H9 (cell line): ENCODE measurements at regions not wholly inside any gene's neighbourhood (a gene's known extent, or its start where the extent isn't known, plus 50 kb on each side); places are given as distances from the start of the nearest gene placed in this dataset.

Source experiments
- DNase-seq: peaks from one replicate; pipeline ENCODE4 v3.0.0-alpha.2; 2017
- H2AFZ ChIP-seq: one replicate; pipeline ENCODE4 v1.6.1; 2013; ENCODE audit warnings: mild to moderate bottlenecking, low read length, control low read depth, moderate library complexity
- H2AK5ac ChIP-seq: 2 replicates; pipeline ENCODE4 v1.6.1; 2013; ENCODE audit warnings: low read length, control low read depth, mixed read lengths; ENCODE audit not compliant: insufficient read length
- H2BK120ac ChIP-seq: one replicate; pipeline ENCODE4 v1.6.1; 2013; ENCODE audit warnings: low read depth, mild to moderate bottlenecking, low read length, control low read depth, inconsistent platforms; ENCODE audit not compliant: poor library complexity, severe bottlenecking
- H2BK12ac ChIP-seq: 2 replicates; pipeline ENCODE4 v1.6.1; 2013; ENCODE audit warnings: low read length, control low read depth, mixed read lengths, low read depth; ENCODE audit not compliant: insufficient read length
- H2BK15ac ChIP-seq: 2 replicates; pipeline ENCODE4 v1.6.1; 2013; ENCODE audit warnings: low read depth, low read length, control low read depth
- H2BK20ac ChIP-seq: one replicate; pipeline ENCODE4 v1.6.1; 2013; ENCODE audit warnings: low read depth, mild to moderate bottlenecking, low read length, control low read depth, inconsistent platforms; ENCODE audit not compliant: poor library complexity, severe bottlenecking
- H2BK5ac ChIP-seq: 2 replicates; pipeline ENCODE4 v1.6.1; 2013; ENCODE audit warnings: low read length, control low read depth, mixed read lengths; ENCODE audit not compliant: insufficient read length
- H3K14ac ChIP-seq: 2 replicates; pipeline ENCODE4 v1.6.1; 2013; ENCODE audit warnings: low read length, control low read depth; ENCODE audit not compliant: insufficient read depth
- H3K18ac ChIP-seq: 2 replicates; pipeline ENCODE4 v1.6.1; 2013; ENCODE audit warnings: low read depth, mild to moderate bottlenecking, mixed read lengths, low read length, control low read depth; ENCODE audit not compliant: insufficient read length
- H3K23ac ChIP-seq: 2 replicates; pipeline ENCODE4 v1.6.1; 2013; ENCODE audit warnings: low read length, control low read depth, mixed read lengths, low read depth; ENCODE audit not compliant: insufficient read length
- H3K23me2 ChIP-seq: 2 replicates; pipeline ENCODE4 v1.6.1; 2013; ENCODE audit warnings: low read depth, mild to moderate bottlenecking, mixed read lengths, low read length, control low read depth; ENCODE audit not compliant: insufficient read length, poor library complexity, severe bottlenecking
- H3K27ac ChIP-seq: 2 replicates; pipeline ENCODE4 v1.5.1; 2013; ENCODE audit warnings: low read length, control low read depth, mixed read lengths, low read depth; ENCODE audit not compliant: insufficient read length
- H3K27me3 ChIP-seq: 2 replicates; pipeline ENCODE4 v1.6.1; 2013; ENCODE audit warnings: low read length, control low read depth, inconsistent platforms; ENCODE audit not compliant: insufficient read depth
- H3K4ac ChIP-seq: 2 replicates; pipeline ENCODE4 v1.6.1; 2013; ENCODE audit warnings: low read depth, mild to moderate bottlenecking, control low read depth, inconsistent platforms, low read length, moderate library complexity
- H3K4me1 ChIP-seq: 2 replicates; pipeline ENCODE4 v1.6.1; 2013; ENCODE audit warnings: low read length, control low read depth, inconsistent platforms; ENCODE audit not compliant: insufficient read depth
- H3K4me2 ChIP-seq: 2 replicates; pipeline ENCODE4 v1.6.1; 2013; ENCODE audit warnings: low read length, control low read depth, mixed read lengths; ENCODE audit not compliant: insufficient read length, insufficient read depth
- H3K56ac ChIP-seq: 2 replicates; pipeline ENCODE4 v1.6.1; 2013; ENCODE audit warnings: low read depth, mild to moderate bottlenecking, mixed read lengths, low read length, control low read depth; ENCODE audit not compliant: insufficient read length
- H3K79me1 ChIP-seq: 2 replicates; pipeline ENCODE4 v1.6.1; 2013; ENCODE audit warnings: low read depth, mild to moderate bottlenecking, moderate library complexity, low read length, control low read depth, inconsistent platforms; ENCODE audit not compliant: insufficient read depth, poor library complexity, severe bottlenecking
- H3K79me2 ChIP-seq: 2 replicates; pipeline ENCODE4 v1.6.1; 2013; ENCODE audit warnings: low read length, control low read depth, inconsistent platforms; ENCODE audit not compliant: insufficient read depth
- H3K9ac ChIP-seq: 2 replicates; pipeline ENCODE4 v1.6.1; 2013; ENCODE audit warnings: low read length, control low read depth, mixed read lengths; ENCODE audit not compliant: insufficient read length; ENCODE audit errors: extremely low read depth
- H3K9me3 ChIP-seq: one replicate; pipeline ENCODE4 v1.6.1; 2013; ENCODE audit warnings: low read depth, low read length, inconsistent platforms; ENCODE audit not compliant: control insufficient read depth
- H3T11ph ChIP-seq: one replicate; pipeline ENCODE4 v1.6.1; 2013; ENCODE audit warnings: mild to moderate bottlenecking, low read length, control low read depth, inconsistent platforms
- H4K20me1 ChIP-seq: one replicate; pipeline ENCODE4 v1.6.1; 2013; ENCODE audit not compliant: control insufficient read depth, insufficient read length, insufficient read depth
- H4K5ac ChIP-seq: 2 replicates; pipeline ENCODE4 v1.6.1; 2013; ENCODE audit warnings: low read depth, mild to moderate bottlenecking, mixed read lengths, low read length, control low read depth; ENCODE audit not compliant: insufficient read length
- H4K8ac ChIP-seq: replicated peaks from 2 replicates; pipeline ENCODE4 v1.6.1; 2013; ENCODE audit warnings: low read length, control low read depth, mixed read lengths, low read depth; ENCODE audit not compliant: insufficient read length
- H4K91ac ChIP-seq: 2 replicates; pipeline ENCODE4 v1.6.1; 2013; ENCODE audit warnings: low read depth, mild to moderate bottlenecking, moderate library complexity, mixed read lengths, low read length, control low read depth; ENCODE audit not compliant: insufficient read length
- H3K27ac Mint-ChIP-seq, 3 experiments: 2 replicates in 2 of 3; 3 replicates in 1 of 3; pipeline ENCODE4 v1.8.0; 2020 to 2021; ENCODE audit warnings: mixed read lengths in 3 of 3, mild to moderate bottlenecking in 1 of 3, moderate library complexity in 1 of 3
- H3K27me3 Mint-ChIP-seq: 2 replicates; pipeline ENCODE4 v1.8.0; 2021; ENCODE audit warnings: low read depth, mild to moderate bottlenecking, moderate library complexity, mixed read lengths
- H3K36me3 Mint-ChIP-seq, 3 experiments: 2 replicates in 2 of 3; 3 replicates in 1 of 3; pipeline ENCODE4 v1.8.0; 2020 to 2021; ENCODE audit warnings: low read depth in 3 of 3, mixed read lengths in 3 of 3; ENCODE audit not compliant: insufficient read depth in 1 of 3
- H3K4me1 Mint-ChIP-seq, 2 experiments: 2 replicates each; pipeline ENCODE4 v1.8.0; 2020; ENCODE audit warnings: mixed read lengths in 2 of 2
- H3K4me3 Mint-ChIP-seq, 2 experiments: 2 replicates in 1 of 2; 3 replicates in 1 of 2; pipeline ENCODE4 v1.8.0; 2020 to 2021; ENCODE audit warnings: mild to moderate bottlenecking in 2 of 2, mixed read lengths in 2 of 2, moderate library complexity in 1 of 2
- H3K9me3 Mint-ChIP-seq, 2 experiments: 2 replicates in 1 of 2; 3 replicates in 1 of 2; pipeline ENCODE4 v1.8.0; 2020; ENCODE audit warnings: mild to moderate bottlenecking in 2 of 2, mixed read lengths in 2 of 2, moderate library complexity in 1 of 2
- WGBS: extraction: QIAGEN DNeasy Blood & Tissue Kit; methylation state at CpG from one replicate; pipeline ENCODE4 v1.1.7; 2013; ENCODE audit warnings: missing lambda C conversion rate, low lambda C conversion rate, mixed read lengths; ENCODE audit not compliant: insufficient read length; ENCODE audit errors: extremely low coverage; 5-methylcytosine and 5-hydroxymethylcytosine counted together
- TF ChIP-seq, protein P1 (sequence below): fragments of 200-600 bp; sonication (generic); conservative IDR thresholded peaks from 3 replicates; pipeline ENCODE4 v1.8.0; 2021; ENCODE audit warnings: antibody characterized with exemption, mild to moderate bottlenecking

GRCh38 chr22:49321477-49322055 is 506.1 kb downstream of the BRD1 start:
- Histone ChIP-seq H2AFZ (no peak overlapping the region), H2BK12ac (no peak overlapping the region), H3K27me3 (no peaks in the 10 kb centered on the region), H3K18ac (no peak overlapping the region), H3K79me2 (no peaks in the 10 kb centered on the region), H3K23ac (no peak overlapping the region), H2BK15ac (no peak overlapping the region), H4K5ac (no peak overlapping the region), H3K9ac (no peak overlapping the region), H3T11ph (no peak overlapping the region), H3K27ac (no peak overlapping the region), H3K4me2 (no peak overlapping the region), H3K9me3 (no peaks in the 10 kb centered on the region), H2BK120ac (no peak overlapping the region), H3K23me2 (no peaks in the 10 kb centered on the region), H3K4me1 (no peaks in the 10 kb centered on the region), H4K91ac (no peak overlapping the region), H3K14ac (no peak overlapping the region), H2AK5ac (no peak overlapping the region), H4K8ac (no peak overlapping the region), H2BK20ac (no peak overlapping the region), H3K79me1 (no peaks in the 10 kb centered on the region), H3K4ac (no peak overlapping the region), H4K20me1 (no peaks in the 10 kb centered on the region), H2BK5ac (no peak overlapping the region), H3K56ac (no peak overlapping the region)
- Mint-ChIP-seq H3K9me3 (no peaks in the 10 kb centered on the region), H3K36me3 (no peaks in the 10 kb centered on the region), H3K4me1 (no peaks in the 10 kb centered on the region), H3K27ac (no peak overlapping the region), H3K27me3 (peaks cover 6% of the 10 kb centered on the region), H3K4me3 (no peak overlapping the region)
- no CpG with 5 or more reads among the region's 33 CpGs for WGBS
- peak; percentile 22 for DNase-seq
- TF ChIP-seq, protein P1, sequence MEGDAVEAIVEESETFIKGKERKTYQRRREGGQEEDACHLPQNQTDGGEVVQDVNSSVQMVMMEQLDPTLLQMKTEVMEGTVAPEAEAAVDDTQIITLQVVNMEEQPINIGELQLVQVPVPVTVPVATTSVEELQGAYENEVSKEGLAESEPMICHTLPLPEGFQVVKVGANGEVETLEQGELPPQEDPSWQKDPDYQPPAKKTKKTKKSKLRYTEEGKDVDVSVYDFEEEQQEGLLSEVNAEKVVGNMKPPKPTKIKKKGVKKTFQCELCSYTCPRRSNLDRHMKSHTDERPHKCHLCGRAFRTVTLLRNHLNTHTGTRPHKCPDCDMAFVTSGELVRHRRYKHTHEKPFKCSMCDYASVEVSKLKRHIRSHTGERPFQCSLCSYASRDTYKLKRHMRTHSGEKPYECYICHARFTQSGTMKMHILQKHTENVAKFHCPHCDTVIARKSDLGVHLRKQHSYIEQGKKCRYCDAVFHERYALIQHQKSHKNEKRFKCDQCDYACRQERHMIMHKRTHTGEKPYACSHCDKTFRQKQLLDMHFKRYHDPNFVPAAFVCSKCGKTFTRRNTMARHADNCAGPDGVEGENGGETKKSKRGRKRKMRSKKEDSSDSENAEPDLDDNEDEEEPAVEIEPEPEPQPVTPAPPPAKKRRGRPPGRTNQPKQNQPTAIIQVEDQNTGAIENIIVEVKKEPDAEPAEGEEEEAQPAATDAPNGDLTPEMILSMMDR = no peak
